Activated CD4-positive, CD25-positive, alpha-beta regulatory T cell treated with anti-CD3 and anti-CD28 coated beads, Interleukin-2, amount 50 U/mL, for 24 hours (primary cell): ENCODE measurements at regions not wholly inside any gene's neighbourhood (a gene's known extent, or its start where the extent isn't known, plus 50 kb on each side); places are given as distances from the start of the nearest gene placed in this dataset.

Experiments used
- ATAC-seq, 2 donors: fragments of 150-1000 bp; cut with Tn5 transposase; one replicate each; pipeline ENCODE4 v1.10.0; 2021; ENCODE audit warnings: mild to moderate bottlenecking in 1 of 2, moderate library complexity in 1 of 2

GRCh38 chr18:22074282-22075070 is 94.9 kb upstream of the GATA6 start:
- no peak for ATAC-seq

GRCh38 chr18:22080035-22080434 is 89.4 kb upstream of the GATA6 start:
- ATAC-seq: no peak

- ATAC-seq: no peak
These were observed 87.0 kb upstream of the GATA6 start for GRCh38 chr18:22082408-22082807.

DNA sequence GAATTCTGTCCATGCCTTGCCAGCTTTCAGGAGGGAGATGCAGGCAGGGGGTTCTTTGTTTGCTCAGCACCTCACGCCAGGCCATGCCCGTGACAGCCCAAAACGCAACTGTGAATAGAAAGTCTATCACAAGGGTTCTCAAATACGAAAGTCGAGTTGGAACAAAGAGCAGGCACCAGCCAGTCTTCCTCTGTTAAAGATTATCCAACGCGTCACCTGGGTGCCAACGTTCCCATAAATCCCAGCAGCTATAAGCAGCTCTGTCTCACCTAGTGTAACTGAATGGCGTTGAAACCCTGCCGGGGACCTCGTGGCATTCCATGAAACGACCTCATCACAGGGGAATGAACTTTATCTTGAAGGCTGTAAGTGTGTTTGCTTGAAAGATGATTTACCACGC is 84.8 kb upstream of the GATA6 start:
- ATAC-seq: no peak

DNA sequence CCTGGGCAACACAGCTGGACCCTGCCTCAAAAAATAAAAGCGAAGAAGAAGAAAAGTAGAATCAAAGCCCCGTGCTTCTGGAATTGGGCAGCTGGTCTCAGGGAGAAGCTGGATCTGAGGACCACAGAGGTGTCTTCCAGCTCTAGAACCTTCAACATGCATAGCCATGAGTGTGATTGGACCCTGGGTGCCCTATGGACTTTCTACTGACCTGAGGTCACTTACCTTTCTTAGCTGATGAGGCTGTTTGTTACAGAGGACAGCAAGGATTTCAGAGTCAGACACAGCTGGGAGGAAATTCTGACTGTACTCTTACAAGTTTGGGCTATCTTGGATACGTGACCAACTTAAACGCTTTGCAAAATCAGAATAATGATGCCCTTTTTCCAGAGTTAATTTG is 82.4 kb upstream of the GATA6 start:
- no peak for ATAC-seq

- ATAC-seq: no peak
These were observed 81.4 kb upstream of the GATA6 start for GRCh38 chr18:22088029-22088428.

DNA sequence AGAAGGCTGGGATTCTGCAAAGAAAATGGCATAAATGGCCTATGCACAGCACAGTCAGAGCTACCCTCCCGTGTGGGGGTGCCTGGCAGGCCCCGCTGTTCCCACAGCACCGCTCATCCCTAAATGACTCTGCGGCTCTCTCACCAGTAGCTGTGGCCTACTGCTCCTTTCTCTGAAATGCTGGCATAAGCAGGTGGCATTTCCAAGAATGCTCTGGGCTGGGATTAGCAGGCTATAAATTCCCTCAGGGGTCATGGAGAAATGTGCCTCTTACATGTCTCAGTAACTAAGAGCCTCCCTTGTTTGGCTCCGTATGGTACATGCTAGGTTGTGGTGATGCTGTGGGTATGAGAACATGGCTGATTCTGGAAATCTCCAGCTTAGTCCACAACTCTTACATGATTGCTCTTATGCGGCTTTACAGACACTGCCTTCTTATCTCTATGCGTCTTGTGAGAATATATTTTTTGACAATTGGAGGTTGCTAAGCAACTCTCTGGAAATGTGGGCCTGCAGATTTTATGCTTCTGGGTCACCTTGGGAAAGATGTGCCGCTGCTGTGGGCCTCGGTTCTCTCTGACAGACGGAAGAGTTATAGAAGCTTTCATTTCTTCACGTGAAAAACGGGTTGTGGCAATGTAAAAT is 80.3 kb upstream of the GATA6 start:
- ATAC-seq: no peak

DNA sequence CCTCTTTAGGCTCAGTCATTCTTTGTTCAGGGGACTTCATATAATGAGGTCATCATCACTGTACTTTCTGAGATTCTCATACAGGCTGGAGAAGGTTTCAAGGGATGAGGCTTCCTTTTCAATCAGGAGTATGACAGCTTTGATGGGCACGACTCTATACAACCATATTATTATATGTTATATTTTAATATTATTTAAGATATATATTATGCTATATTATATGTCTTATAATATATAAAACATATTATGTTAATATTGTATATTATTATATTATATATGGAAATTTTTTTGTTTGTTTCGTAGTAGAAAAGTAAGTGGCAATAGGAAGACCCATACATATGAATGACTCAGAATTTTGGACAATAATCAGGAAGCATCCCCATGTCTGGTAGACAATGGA is 78.0 kb upstream of the GATA6 start:
- ATAC-seq: no peak

DNA sequence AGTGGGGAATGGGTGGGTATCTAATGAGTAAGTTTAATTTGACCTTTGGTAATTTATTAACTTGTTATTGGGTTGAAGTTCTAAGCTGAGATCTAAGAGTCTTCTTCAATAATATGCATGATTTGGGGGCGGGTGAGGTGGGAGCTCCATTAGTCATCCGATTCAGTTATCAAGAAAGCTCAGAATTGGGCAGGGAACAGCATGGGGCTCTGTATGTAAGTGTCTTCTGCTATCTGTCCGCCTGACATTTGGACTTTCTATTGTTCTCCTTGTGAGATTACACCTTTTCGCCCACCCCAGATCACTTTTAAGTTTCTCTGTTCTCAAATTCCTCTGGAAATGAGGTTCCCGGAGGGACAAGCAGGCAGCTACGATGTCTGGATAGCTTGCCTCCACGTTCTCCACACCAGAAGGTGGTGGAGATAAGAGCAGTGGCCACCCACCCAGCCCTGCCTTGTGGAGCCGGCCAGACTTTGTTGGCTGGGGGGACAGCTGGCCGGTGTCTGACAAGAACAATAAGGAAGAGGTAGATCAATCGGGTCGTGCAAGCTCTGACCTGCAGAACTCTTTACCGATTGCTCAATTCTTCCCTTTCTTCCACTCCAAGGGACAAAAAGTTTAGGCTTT is 75.5 kb upstream of the GATA6 start:
- no peak for ATAC-seq

GRCh38 chr18:22094358-22094734 is 75.0 kb upstream of the GATA6 start:
- no peak for ATAC-seq

DNA sequence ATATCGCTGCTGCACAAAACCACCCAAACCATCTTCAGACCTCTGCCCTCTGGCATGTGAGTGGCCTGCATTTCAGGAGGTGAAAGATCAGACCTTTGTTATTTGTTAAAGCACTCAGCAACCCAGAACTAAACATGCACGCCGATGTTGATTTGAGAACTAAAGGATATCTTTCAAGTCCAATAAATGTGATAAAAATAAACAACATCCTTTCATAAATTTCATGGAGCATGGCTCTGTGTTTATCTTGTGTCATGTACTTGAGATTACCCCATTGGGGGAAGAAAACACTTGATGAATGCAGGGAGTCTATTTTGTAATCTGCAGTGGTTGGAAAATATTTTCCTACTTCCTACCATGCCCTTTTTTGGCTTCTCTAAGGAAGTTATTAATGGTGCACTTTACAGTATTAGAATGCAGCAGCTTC is 70.8 kb upstream of the GATA6 start:
- ATAC-seq: no peak

- ATAC-seq: no peak
These were observed 69.5 kb upstream of the GATA6 start for GRCh38 chr18:22099925-22100324.

DNA sequence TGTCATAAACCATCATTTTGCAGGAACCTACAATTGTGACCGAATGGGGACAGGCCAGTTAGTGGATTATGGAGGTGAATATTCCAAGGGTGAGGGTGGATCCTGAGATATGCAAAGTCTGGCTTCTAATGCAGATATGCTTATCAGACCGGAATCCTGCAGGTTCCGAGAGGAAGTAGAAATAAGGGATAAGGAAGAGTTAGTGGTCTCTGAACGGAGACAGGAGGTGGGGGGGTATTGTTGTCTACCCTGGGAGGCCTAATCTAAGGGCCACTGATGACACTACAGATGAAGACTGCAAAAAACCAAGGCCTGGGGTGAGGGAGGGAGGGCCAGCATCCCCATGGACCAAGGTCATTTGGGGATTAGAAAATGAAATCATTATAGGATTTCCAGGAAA is 67.7 kb upstream of the GATA6 start:
- no peak for ATAC-seq

- no peak for ATAC-seq
These were observed 66.3 kb upstream of the GATA6 start for GRCh38 chr18:22102953-22103646.

- no peak for ATAC-seq
These were observed 65.8 kb upstream of the GATA6 start for GRCh38 chr18:22103647-22104031.

DNA sequence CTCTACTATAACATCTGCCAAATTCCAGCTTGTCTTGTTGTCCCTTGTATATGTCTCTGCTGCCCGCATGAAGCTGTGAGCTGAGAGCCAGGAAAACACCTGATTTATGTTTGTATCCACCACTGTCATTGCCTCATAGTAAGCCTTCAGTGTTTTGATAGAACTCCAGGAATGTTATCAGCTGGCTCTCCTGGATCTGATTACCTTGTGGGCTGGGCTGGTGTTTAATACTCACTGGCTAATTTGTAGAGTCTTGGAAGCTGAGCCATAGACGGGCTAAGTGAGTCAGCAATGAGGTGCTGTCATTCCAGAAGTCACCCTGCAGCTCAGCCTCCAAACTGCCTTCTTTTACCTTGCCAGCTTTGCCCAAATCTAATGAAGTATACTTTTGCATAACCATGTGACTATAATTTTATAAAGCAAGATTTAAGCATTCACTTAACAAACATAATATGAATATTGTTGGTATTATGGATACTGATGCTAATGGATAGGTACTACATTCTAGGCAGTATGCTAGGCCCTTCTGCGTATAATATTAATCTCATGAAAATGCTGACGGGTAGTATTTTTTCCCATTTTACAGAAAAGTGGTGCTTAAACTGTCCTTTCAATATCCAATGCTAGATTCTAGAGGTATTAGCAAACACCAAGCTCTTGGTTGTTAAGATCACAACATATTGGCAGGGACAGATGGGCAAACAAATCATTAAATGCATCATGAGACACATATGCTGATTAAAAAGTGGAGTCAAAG is 62.7 kb upstream of the GATA6 start:
- no peak for ATAC-seq

DNA sequence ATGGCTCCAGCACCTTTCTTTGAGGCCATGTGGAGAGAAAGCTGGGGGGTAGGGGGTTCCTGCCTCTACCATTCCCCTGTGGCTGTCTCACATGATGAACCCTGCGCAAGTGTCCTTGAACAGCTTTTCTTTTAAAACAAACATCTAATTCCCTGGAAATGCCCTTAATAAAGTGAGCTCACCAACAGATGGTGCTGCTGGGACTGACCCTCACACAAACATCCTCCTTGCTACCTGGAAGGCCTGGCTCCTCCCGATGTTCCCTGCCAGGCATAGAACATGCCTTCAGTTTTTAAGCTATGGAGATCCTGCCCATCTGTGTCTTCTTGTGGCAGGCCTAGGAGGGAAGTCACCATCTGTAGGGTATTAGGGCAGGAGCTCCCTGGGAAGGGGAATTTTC is 60.7 kb upstream of the GATA6 start:
- ATAC-seq: no peak

- ATAC-seq: no peak
These were observed 59.9 kb upstream of the GATA6 start for GRCh38 chr18:22109535-22109934.

DNA sequence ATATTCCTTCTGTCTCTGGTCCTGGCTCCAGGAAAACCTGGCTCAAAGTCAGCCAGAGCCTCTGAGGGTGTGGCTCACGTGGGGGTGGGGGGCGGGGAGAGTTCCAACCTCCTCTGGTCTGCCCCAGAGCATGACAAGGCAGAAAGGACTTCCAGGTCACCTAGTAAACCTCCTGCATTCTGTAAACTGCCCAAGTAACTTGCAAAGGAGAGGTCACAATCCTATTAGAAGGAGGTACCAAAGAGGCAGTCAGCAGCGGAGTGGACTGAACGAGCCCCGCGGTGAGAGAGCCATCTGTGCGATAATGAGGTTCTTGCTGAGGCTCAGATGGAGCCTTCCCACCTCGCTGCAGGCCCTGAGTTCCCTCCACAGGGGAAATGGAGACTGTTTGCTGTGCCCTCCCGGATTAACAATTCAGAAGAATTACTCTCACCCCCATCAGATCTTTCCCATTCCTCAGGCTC is 58.9 kb upstream of the GATA6 start:
- no peak for ATAC-seq

GRCh38 chr18:22112215-22112614 is 57.2 kb upstream of the GATA6 start:
- ATAC-seq: no peak

DNA sequence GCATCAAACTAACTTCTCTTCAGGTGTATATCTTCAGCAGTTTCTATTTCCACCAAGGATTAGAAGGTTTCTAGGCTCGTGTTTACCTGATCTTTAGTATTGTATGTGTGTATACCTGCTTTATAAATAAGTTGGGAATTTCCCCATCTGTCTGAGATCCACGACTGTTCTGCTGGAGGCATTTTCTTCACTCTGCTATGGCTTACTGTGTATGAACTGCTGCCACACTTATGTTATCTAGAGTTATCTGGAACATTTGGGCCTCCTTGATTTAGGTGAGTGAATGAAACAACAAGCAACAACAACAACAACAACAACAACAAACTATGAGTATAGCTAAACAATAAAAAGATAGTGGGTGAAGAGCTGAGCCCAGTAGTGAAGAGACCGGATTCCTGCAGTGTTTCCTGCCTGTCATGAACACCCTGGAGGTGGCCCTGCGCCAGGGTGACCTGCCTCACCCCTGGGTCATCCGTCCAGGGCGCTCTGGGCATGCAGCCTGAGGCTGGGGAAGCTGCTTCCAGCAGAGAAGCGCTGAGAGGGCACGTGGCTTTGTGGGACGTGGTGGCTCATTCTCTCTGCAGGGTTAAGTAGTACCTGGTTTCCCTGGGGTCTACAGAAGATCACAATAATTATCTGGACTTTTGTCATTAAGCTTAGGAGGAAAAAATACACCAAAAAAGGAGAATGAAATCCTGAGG is 56.1 kb upstream of the GATA6 start:
- ATAC-seq: no peak
